ENCODE measurements at regions not wholly inside any gene's neighbourhood (a gene's known extent, or its start where the extent isn't known, plus 50 kb on each side); places are given as distances from the start of the nearest gene placed in this dataset.

GRCh38 chr2:228507870-228508269 is 326.4 kb upstream of the SPHKAP start:
- no peak for TF ChIP-seq POLR2AphosphoS5 (IDR thresholded peaks at IDR 0.05; ENCODE audit: low read depth, low read length)
- no peak for TF ChIP-seq CENPBD1 (CRISPR knock-in tag; IDR thresholded peaks at IDR 0.05; ENCODE audit: borderline replicate concordance, low read depth)
- TF ChIP-seq IRX3 (CRISPR knock-in tag; IDR thresholded peaks at IDR 0.05; ENCODE audit: borderline replicate concordance, low read depth): no peak
- no peak for TF ChIP-seq ZFP37 (CRISPR knock-in tag; IDR thresholded peaks at IDR 0.05; ENCODE audit: borderline replicate concordance)
- TF ChIP-seq ARNT2 (CRISPR knock-in tag; IDR thresholded peaks at IDR 0.05; ENCODE audit: low read depth): no peak
- no peak for TF ChIP-seq MTERF4 (CRISPR knock-in tag; IDR thresholded peaks at IDR 0.05)
- TF ChIP-seq, protein P1, sequence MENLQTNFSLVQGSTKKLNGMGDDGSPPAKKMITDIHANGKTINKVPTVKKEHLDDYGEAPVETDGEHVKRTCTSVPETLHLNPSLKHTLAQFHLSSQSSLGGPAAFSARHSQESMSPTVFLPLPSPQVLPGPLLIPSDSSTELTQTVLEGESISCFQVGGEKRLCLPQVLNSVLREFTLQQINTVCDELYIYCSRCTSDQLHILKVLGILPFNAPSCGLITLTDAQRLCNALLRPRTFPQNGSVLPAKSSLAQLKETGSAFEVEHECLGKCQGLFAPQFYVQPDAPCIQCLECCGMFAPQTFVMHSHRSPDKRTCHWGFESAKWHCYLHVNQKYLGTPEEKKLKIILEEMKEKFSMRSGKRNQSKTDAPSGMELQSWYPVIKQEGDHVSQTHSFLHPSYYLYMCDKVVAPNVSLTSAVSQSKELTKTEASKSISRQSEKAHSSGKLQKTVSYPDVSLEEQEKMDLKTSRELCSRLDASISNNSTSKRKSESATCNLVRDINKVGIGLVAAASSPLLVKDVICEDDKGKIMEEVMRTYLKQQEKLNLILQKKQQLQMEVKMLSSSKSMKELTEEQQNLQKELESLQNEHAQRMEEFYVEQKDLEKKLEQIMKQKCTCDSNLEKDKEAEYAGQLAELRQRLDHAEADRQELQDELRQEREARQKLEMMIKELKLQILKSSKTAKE (CRISPR knock-in tag; IDR thresholded peaks at IDR 0.05; ENCODE audit: borderline replicate concordance): no peak
- no peak for TF ChIP-seq PHB2 (IDR thresholded peaks at IDR 0.05; ENCODE audit: partially characterized antibody)
- TF ChIP-seq, protein P2, sequence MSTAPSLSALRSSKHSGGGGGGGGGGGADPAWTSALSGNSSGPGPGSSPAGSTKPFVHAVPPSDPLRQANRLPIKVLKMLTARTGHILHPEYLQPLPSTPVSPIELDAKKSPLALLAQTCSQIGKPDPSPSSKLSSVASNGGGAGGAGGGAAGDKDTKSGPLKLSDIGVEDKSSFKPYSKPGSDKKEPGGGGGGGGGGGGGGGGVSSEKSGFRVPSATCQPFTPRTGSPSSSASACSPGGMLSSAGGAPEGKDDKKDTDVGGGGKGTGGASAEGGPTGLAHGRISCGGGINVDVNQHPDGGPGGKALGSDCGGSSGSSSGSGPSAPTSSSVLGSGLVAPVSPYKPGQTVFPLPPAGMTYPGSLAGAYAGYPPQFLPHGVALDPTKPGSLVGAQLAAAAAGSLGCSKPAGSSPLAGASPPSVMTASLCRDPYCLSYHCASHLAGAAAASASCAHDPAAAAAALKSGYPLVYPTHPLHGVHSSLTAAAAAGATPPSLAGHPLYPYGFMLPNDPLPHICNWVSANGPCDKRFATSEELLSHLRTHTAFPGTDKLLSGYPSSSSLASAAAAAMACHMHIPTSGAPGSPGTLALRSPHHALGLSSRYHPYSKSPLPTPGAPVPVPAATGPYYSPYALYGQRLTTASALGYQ (CRISPR knock-in tag; IDR thresholded peaks at IDR 0.05): no peak
- no peak for TF ChIP-seq HIVEP1 (CRISPR knock-in tag; IDR thresholded peaks at IDR 0.05)
- no peak for TF ChIP-seq KDM5A (IDR thresholded peaks at IDR 0.05; ENCODE audit: borderline replicate concordance, low read length)
- no peak for TF ChIP-seq ZNF343 (CRISPR knock-in tag; IDR thresholded peaks at IDR 0.05)
- no peak for TF ChIP-seq ZNF564 (CRISPR knock-in tag; IDR thresholded peaks at IDR 0.05)
- TF ChIP-seq U2AF1 (optimal IDR thresholded peaks at IDR 0.05; ENCODE audit: low read depth, low read length): no peak
- Histone ChIP-seq H3K27me3 (ENCODE audit: control insufficient read depth in 1 of 2, insufficient read depth in 2 of 2, low read length in 2 of 2) (no peaks in the 10 kb centered on the region), H4K20me1 (ENCODE audit: insufficient read depth, low read length) (no peaks in the 10 kb centered on the region), H3K27ac (ENCODE audit: extremely low read length, insufficient read depth, low read length) (no peak overlapping the region), H3K4me3 (replicated peaks in 1 of 3; ENCODE audit: insufficient read depth in 1 of 3, low read depth in 2 of 3, low read length in 3 of 3) (no peak overlapping the region), H3K36me3 (replicated peaks in 1 of 2; ENCODE audit: control insufficient read depth in 1 of 2, insufficient read depth in 2 of 2, low read length in 2 of 2) (no peaks in the 10 kb centered on the region), H3K4me2 (ENCODE audit: low read depth, low read length) (no peak overlapping the region), H3K79me2 (ENCODE audit: insufficient read depth, low read length) (no peaks in the 10 kb centered on the region), H3K9me3 (ENCODE audit: low read length) (peaks cover 95% of the 10 kb centered on the region), H2AFZ (ENCODE audit: low read length) (no peak overlapping the region), H3K9ac (ENCODE audit: insufficient read depth, low read depth, low read length) (no peak overlapping the region), H3K4me1 (ENCODE audit: insufficient read depth, low read length) (no peaks in the 10 kb centered on the region)
- in situ Hi-C loops (cut with HindIII; ENCODE audit: extremely low pct_ligation_motif_present, low pct_unique_long_range_greater_than_20kb) (no loop called here), intact Hi-C loops (cut with micrococcal nuclease; ENCODE audit: unreplicated experiment) (no loop called here)
- WGBS (ENCODE audit: low lambda C conversion rate): 14% methylated on average over 3 of the region's 3 CpGs
- ChIA-PET CTCF (ENCODE audit: low intra/inter-chr PET ratio, low total read pairs) (no interaction called here), POLR2A (no interaction called here)
- no peak for DNase-seq (ENCODE audit: low spot score)
- no peak for FAIRE-seq
- ATAC-seq: no peak
- BruUV-seq (replicated peaks): no TSS peak

All from HepG2 (cell line).